SU-DHL-6 (cell line): ENCODE measurements at regions not wholly inside any gene's neighbourhood (a gene's known extent, or its start where the extent isn't known, plus 50 kb on each side); places are given as distances from the start of the nearest gene placed in this dataset.

Source experiments
- H2AFZ ChIP-seq: fragments of 200-600 bp; sonication (generic); 2 replicates; pipeline ENCODE4 v1.6.1; 2014; ENCODE audit warnings: low read depth, mild to moderate bottlenecking, moderate library complexity, mixed read lengths, antibody characterized with exemption, low read length; ENCODE audit not compliant: severe bottlenecking
- H3F3A ChIP-seq: fragments of 200-600 bp; shearing (Covaris generic); 2 replicates; pipeline ENCODE4 v1.6.0; 2016; ENCODE audit warnings: antibody characterized with exemption, mild to moderate bottlenecking; ENCODE audit not compliant: insufficient read depth
- H3K27ac ChIP-seq: fragments of 200-600 bp; sonication (generic); 2 replicates; pipeline ENCODE4 v1.5.1; 2016; ENCODE audit warnings: low read depth, mild to moderate bottlenecking, low read length, moderate library complexity, mixed read lengths
- H3K27me3 ChIP-seq: fragments of 200-600 bp; sonication (generic), shearing (Covaris generic); 2 replicates; pipeline ENCODE4 v1.6.0; 2014; ENCODE audit warnings: mild to moderate bottlenecking, low read length
- H3K36me3 ChIP-seq: fragments of 200-600 bp; sonication (generic); 2 replicates; pipeline ENCODE4 v1.6.1; 2014; ENCODE audit warnings: mild to moderate bottlenecking, low read length, mixed read lengths
- H3K4me2 ChIP-seq: fragments of 300-600, 200-600 bp; shearing (Covaris generic), sonication (generic); 2 replicates; pipeline ENCODE4 v1.6.0; 2014; ENCODE audit warnings: low read length, low read depth, mild to moderate bottlenecking; ENCODE audit not compliant: poor library complexity, severe bottlenecking
- H3K4me3 ChIP-seq: fragments of 200-600 bp; sonication (generic); 2 replicates; pipeline ENCODE4 v1.5.1; 2014; ENCODE audit warnings: antibody characterized with exemption, low read length, mild to moderate bottlenecking, mixed read lengths; ENCODE audit not compliant: insufficient read depth, poor library complexity, severe bottlenecking
- H3K79me2 ChIP-seq: fragments of 200-600 bp; sonication (generic); 2 replicates; pipeline ENCODE4 v1.6.1; 2014; ENCODE audit warnings: mild to moderate bottlenecking, low read length, moderate library complexity; ENCODE audit not compliant: insufficient read depth
- H3K9ac ChIP-seq: fragments of 200-600 bp; sonication (generic); 2 replicates; pipeline ENCODE4 v1.7.0; 2014; ENCODE audit warnings: mild to moderate bottlenecking, low read length
- H3K9me2 ChIP-seq: fragments of 200-600 bp; sonication (generic); replicated peaks from 2 replicates; pipeline ENCODE4 v1.6.1; 2014; ENCODE audit warnings: low read length; ENCODE audit not compliant: insufficient read depth
- H3K9me3 ChIP-seq: fragments of 200-600 bp; sonication (generic); 2 replicates; pipeline ENCODE4 v1.6.1; 2014; ENCODE audit warnings: low read length, mixed read lengths; ENCODE audit not compliant: insufficient read depth
- H4K20me1 ChIP-seq: fragments of 200-600 bp; sonication (generic); 2 replicates; pipeline ENCODE4 v1.6.1; 2014; ENCODE audit warnings: low read depth, mild to moderate bottlenecking, antibody characterized with exemption, low read length, moderate library complexity, mixed read lengths
- EZH2phosphoT487 ChIP-seq: fragments of 200-600 bp; sonication (generic), shearing (Covaris generic); conservative IDR thresholded peaks from 2 replicates; pipeline ENCODE4 v1.6.1; 2018; ENCODE audit warnings: mild to moderate bottlenecking, antibody characterized with exemption, low read length, moderate library complexity, mixed read lengths
- TF ChIP-seq, protein P1 (sequence below): fragments of 200-600 bp; sonication (generic); IDR thresholded peaks from one replicate; pipeline ENCODE4 v1.5.1; 2017; ENCODE audit warnings: antibody characterized with exemption, mild to moderate bottlenecking, low read length, moderate library complexity; ENCODE audit not compliant: insufficient read depth, poor library complexity, severe bottlenecking

DNA sequence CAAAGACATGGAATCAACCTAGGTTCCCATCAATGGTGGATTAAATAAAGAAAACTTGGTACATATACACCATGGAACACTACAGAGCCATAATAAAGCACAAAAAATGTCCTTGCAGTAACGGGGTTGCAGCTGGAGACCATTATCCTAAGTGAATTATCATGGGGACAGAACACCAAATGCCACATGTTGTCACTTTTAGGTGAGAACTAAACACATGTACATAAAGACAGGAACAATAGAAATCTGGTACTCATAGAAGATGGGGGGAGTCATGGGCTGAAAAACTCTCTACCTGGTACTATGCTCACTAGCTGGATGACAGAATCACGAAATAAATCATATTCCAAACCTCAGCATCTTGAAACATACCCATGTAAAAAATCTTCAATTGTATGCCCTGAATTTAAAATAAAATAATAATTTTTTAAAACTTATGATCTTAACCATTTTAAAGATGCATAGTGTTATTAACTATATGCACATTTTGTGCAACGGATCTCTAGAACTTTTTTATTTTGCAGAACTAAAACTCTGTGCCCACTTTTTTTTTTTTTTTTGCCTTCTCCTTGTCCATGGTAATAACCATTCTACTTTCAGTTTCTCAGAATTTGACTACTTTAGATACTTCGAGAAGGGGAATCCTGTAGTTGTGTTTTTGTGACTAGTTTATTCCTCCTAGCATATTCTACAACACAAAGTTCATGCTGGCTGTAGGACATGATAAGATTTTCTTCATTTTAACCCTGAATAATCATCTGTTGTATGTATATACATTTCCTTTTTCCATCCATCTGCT lies 1081.6 kb upstream of the ACO1 start:
- no peak for TF ChIP-seq EZH2phosphoT487
- TF ChIP-seq, protein P1, sequence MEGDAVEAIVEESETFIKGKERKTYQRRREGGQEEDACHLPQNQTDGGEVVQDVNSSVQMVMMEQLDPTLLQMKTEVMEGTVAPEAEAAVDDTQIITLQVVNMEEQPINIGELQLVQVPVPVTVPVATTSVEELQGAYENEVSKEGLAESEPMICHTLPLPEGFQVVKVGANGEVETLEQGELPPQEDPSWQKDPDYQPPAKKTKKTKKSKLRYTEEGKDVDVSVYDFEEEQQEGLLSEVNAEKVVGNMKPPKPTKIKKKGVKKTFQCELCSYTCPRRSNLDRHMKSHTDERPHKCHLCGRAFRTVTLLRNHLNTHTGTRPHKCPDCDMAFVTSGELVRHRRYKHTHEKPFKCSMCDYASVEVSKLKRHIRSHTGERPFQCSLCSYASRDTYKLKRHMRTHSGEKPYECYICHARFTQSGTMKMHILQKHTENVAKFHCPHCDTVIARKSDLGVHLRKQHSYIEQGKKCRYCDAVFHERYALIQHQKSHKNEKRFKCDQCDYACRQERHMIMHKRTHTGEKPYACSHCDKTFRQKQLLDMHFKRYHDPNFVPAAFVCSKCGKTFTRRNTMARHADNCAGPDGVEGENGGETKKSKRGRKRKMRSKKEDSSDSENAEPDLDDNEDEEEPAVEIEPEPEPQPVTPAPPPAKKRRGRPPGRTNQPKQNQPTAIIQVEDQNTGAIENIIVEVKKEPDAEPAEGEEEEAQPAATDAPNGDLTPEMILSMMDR = no peak
- H3K27ac ChIP-seq = no peak overlapping the region
- no peaks in the 10 kb centered on the region for H3K27me3 ChIP-seq
- H3F3A ChIP-seq = no peaks in the 10 kb centered on the region
- no peaks in the 10 kb centered on the region for H3K9me3 ChIP-seq
- no peaks in the 10 kb centered on the region for H3K79me2 ChIP-seq
- H3K4me3 ChIP-seq = no peak overlapping the region
- no peak overlapping the region for H2AFZ ChIP-seq
- no peaks in the 10 kb centered on the region for H3K9me2 ChIP-seq
- H3K36me3 ChIP-seq = no peaks in the 10 kb centered on the region
- H4K20me1 ChIP-seq = no peaks in the 10 kb centered on the region
- no peak overlapping the region for H3K4me2 ChIP-seq
- H3K9ac ChIP-seq = no peak overlapping the region

DNA sequence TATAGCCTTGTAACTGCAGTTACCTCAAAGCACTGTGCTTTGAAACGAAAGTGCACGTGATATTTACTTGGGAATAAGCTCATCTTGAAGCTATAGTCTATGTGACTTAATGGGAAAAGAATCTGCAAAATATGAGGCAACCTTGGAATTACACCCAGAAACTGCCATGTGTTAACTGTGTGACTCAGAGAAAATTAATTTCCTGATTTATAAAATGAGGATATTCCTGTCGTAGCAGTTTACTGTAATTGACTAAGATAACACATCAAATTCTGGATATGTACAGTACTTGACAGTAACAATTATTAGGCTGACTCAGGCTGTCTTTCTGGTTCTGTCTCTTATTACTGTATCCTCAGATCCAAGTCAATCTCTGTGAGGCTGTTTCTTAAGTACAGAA lies 1079.9 kb upstream of the ACO1 start:
- Histone ChIP-seq H4K20me1 (no peaks in the 10 kb centered on the region), H3K27me3 (no peaks in the 10 kb centered on the region), H3K9ac (no peak overlapping the region), H3K4me3 (no peak overlapping the region), H3K4me2 (no peak overlapping the region), H3K9me2 (no peaks in the 10 kb centered on the region), H3F3A (no peaks in the 10 kb centered on the region), H3K36me3 (no peaks in the 10 kb centered on the region), H3K79me2 (no peaks in the 10 kb centered on the region), H3K9me3 (no peaks in the 10 kb centered on the region), H3K27ac (no peak overlapping the region), H2AFZ (no peak overlapping the region)
- TF ChIP-seq, protein P1 = no peak
- TF ChIP-seq EZH2phosphoT487 = no peak

DNA sequence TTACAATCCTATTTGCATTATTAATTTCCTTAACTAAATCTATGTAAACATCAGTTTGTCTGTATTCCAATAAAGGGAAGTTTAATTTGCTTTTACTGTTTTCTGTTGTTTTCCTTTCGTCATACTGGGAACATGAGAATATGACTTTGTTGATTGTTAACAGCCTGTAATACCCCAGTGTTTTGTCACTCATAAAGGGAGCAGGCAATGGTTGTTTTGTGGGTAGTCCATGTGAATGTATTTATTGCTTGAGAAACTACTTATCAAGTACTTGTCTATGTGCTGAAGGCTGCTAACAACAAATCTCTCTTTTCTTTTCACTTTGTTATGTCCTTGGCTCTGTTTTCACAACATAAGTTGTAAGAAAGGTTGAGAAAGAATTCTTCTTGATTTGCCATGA lies 1070.2 kb upstream of the ACO1 start:
- Histone ChIP-seq H3K27me3 (no peaks in the 10 kb centered on the region), H3K9ac (no peak overlapping the region), H4K20me1 (no peaks in the 10 kb centered on the region), H3K27ac (no peak overlapping the region), H3K79me2 (no peaks in the 10 kb centered on the region), H3K4me3 (no peak overlapping the region), H3K9me2 (no peaks in the 10 kb centered on the region), H3F3A (no peaks in the 10 kb centered on the region), H2AFZ (no peak overlapping the region), H3K36me3 (no peaks in the 10 kb centered on the region), H3K4me2 (no peak overlapping the region), H3K9me3 (no peaks in the 10 kb centered on the region)
- TF ChIP-seq, protein P1 = no peak
